ENCODE measurements at regions not wholly inside any gene's neighbourhood (a gene's known extent, or its start where the extent isn't known, plus 50 kb on each side); places are given as distances from the start of the nearest gene placed in this dataset.

- in situ Hi-C loops (cut with MboI), result no loop called here
- H3K4me2 ChIP-seq (ENCODE audit: control insufficient read depth, insufficient read depth), result no peak overlapping the region
- no peaks in the 10 kb centered on the region for H3K9me3 ChIP-seq (replicated peaks; ENCODE audit: control insufficient read depth, insufficient read depth, low read length)
- 0% methylated on average over 3 of the region's 3 CpGs for WGBS (ENCODE audit: insufficient coverage, insufficient replicate concordance, low lambda C conversion rate, missing lambda C conversion rate)
- SMC1A ChIA-PET (ENCODE audit: uncharacterized antibody, unreplicated experiment), result no interaction called here
- no peaks in the 10 kb centered on the region for H3K36me3 ChIP-seq (ENCODE audit: control insufficient read depth in 2 of 2, insufficient read depth in 2 of 2, low read length in 1 of 2)
- TF ChIP-seq PAX8 (IDR thresholded peaks at IDR 0.05) (no peak), DPF2 (IDR thresholded peaks at IDR 0.05) (no peak), SIX5 (IDR thresholded peaks at IDR 0.05; ENCODE audit: low read depth, low read length, severe bottlenecking) (no peak), BHLHE40 (IDR thresholded peaks at IDR 0.05; ENCODE audit: borderline replicate concordance in 1 of 2, low read depth in 2 of 2, low read length in 1 of 2) (peak; percentile 59 to 61; a peak in 3 of 4 replicates), NR2F1 (conservative IDR thresholded peaks at IDR 0.05) (no peak), RAD21 (IDR thresholded peaks at IDR 0.05; ENCODE audit: insufficient read depth, low read depth, low read length) (no peak)
- CTCF ChIA-PET, result interaction anchor here (0.7 kb wide), 1 partner anchor 650 kb away, joined by 3 read pairs; no protein-coding TSS in a partner anchor
- POLR2A ChIA-PET, result no interaction called here
- DNase-seq (ENCODE audit: low read depth, low spot score) (no peak), ATAC-seq (peak; percentile 50), FAIRE-seq (no peak)
- H3K4me1 ChIP-seq (ENCODE audit: control insufficient read depth, insufficient read depth, low read length), result no peaks in the 10 kb centered on the region
- BruUV-seq (replicated peaks), result no TSS peak
- RAD21 ChIA-PET (ENCODE audit: unreplicated experiment), result no interaction called here
- no peak overlapping the region for H3K27ac ChIP-seq (ENCODE audit: control insufficient read depth, insufficient read depth)
- no peak overlapping the region for H2AFZ ChIP-seq (ENCODE audit: control insufficient read depth, low read depth, low read length)
- no peak overlapping the region for H3K9ac ChIP-seq (ENCODE audit: control insufficient read depth, insufficient read depth, low read length)
- no peaks in the 10 kb centered on the region for H3K27me3 ChIP-seq (replicated peaks in 1 of 2; ENCODE audit: control insufficient read depth in 2 of 2, insufficient read depth in 2 of 2, low read length in 1 of 2)
- no peaks in the 10 kb centered on the region for H3K79me2 ChIP-seq (ENCODE audit: control insufficient read depth, insufficient read depth, low read length)
- intact Hi-C loops (cut with micrococcal nuclease; ENCODE audit: unreplicated experiment), result no loop called here
- H4K20me1 ChIP-seq (ENCODE audit: control insufficient read depth, insufficient read depth), result no peaks in the 10 kb centered on the region
- no peak overlapping the region for H3K4me3 ChIP-seq
Measured at GRCh38 chr16:73781297-73781696, 515.3 kb upstream of the PSMD7 start.

GRCh38 chr16:73778887-73779286 is 517.7 kb upstream of the PSMD7 start:
- FAIRE-seq, result no peak

More at GRCh38 chr16:73778887-73779286, 517.7 kb upstream of the PSMD7 start:
- ChIA-PET RAD21 (ENCODE audit: unreplicated experiment) (no interaction called here), SMC1A (ENCODE audit: uncharacterized antibody, unreplicated experiment) (no interaction called here), POLR2A (no interaction called here), CTCF (no interaction called here)
- H3K36me3 ChIP-seq (ENCODE audit: control insufficient read depth in 2 of 2, insufficient read depth in 2 of 2, low read length in 1 of 2), result no peaks in the 10 kb centered on the region
- no peak overlapping the region for H3K4me3 ChIP-seq
- no peaks in the 10 kb centered on the region for H3K27me3 ChIP-seq (replicated peaks in 1 of 2; ENCODE audit: control insufficient read depth in 2 of 2, insufficient read depth in 2 of 2, low read length in 1 of 2)
- H3K79me2 ChIP-seq (ENCODE audit: control insufficient read depth, insufficient read depth, low read length), result no peaks in the 10 kb centered on the region
- no peak for TF ChIP-seq MLLT1 (IDR thresholded peaks at IDR 0.05)
- TF ChIP-seq NR2F1 (conservative IDR thresholded peaks at IDR 0.05), result no peak
- no peak for TF ChIP-seq ZNF274 (IDR thresholded peaks at IDR 0.05; ENCODE audit: insufficient read depth, insufficient read length)
- no peak for TF ChIP-seq TCF12 (IDR thresholded peaks at IDR 0.05; ENCODE audit: low read depth, low read length)
- no peak for TF ChIP-seq LARP7 (IDR thresholded peaks at IDR 0.05)
- no peak for TF ChIP-seq MYB (IDR thresholded peaks at IDR 0.05; ENCODE audit: borderline replicate concordance, low read depth, low read length)
- TF ChIP-seq SMARCA5 (IDR thresholded peaks at IDR 0.05), result no peak
- no peak overlapping the region for H3K27ac ChIP-seq (ENCODE audit: control insufficient read depth, insufficient read depth)
- ATAC-seq (no peak), DNase-seq (ENCODE audit: low read depth, low spot score) (no peak)
- 8% methylated on average over 5 of the region's 5 CpGs for WGBS (ENCODE audit: insufficient coverage, insufficient replicate concordance, low lambda C conversion rate, missing lambda C conversion rate)
- no TSS peak for BruUV-seq (replicated peaks)
- no peak overlapping the region for H3K9ac ChIP-seq (ENCODE audit: control insufficient read depth, insufficient read depth, low read length)
- H2AFZ ChIP-seq (ENCODE audit: control insufficient read depth, low read depth, low read length), result no peak overlapping the region
- intact Hi-C loops (cut with micrococcal nuclease; ENCODE audit: unreplicated experiment) (no loop called here), in situ Hi-C loops (cut with MboI) (no loop called here)
- no peak overlapping the region for H3K4me2 ChIP-seq (ENCODE audit: control insufficient read depth, insufficient read depth)
- H3K4me1 ChIP-seq (ENCODE audit: control insufficient read depth, insufficient read depth, low read length), result no peaks in the 10 kb centered on the region
- H4K20me1 ChIP-seq (ENCODE audit: control insufficient read depth, insufficient read depth), result no peaks in the 10 kb centered on the region
- no peaks in the 10 kb centered on the region for H3K9me3 ChIP-seq (replicated peaks; ENCODE audit: control insufficient read depth, insufficient read depth, low read length)
